ACC112 (cell line): ENCODE measurements at regions not wholly inside any gene's neighbourhood (a gene's known extent, or its start where the extent isn't known, plus 50 kb on each side); places are given as distances from the start of the nearest gene placed in this dataset.

Experiments used
- H2AFZ ChIP-seq: fragments of 200-600 bp; sonication (generic); one replicate; pipeline ENCODE4 v1.6.0; 2017; ENCODE audit warnings: antibody characterized with exemption, low read length; ENCODE audit not compliant: unreplicated experiment
- H3K27ac ChIP-seq: fragments of 200-600 bp; sonication (generic); 2 replicates; pipeline ENCODE4 v1.5.1; 2014; ENCODE audit warnings: low read depth, mild to moderate bottlenecking, antibody characterized with exemption, low read length, moderate library complexity
- H3K27me3 ChIP-seq: fragments of 200-600 bp; sonication (generic); 2 replicates; pipeline ENCODE4 v1.6.1; 2014; ENCODE audit warnings: mild to moderate bottlenecking, antibody characterized with exemption, low read length, moderate library complexity, mixed read lengths; ENCODE audit not compliant: insufficient read depth
- H3K36me3 ChIP-seq: fragments of 200-600 bp; sonication (generic); 2 replicates; pipeline ENCODE4 v1.6.1; 2016; ENCODE audit warnings: mild to moderate bottlenecking, antibody characterized with exemption, low read length, moderate library complexity, mixed read lengths; ENCODE audit not compliant: insufficient read depth
- H3K4me1 ChIP-seq: fragments of 200-600 bp; sonication (generic); one replicate; pipeline ENCODE4 v1.6.1; 2016; ENCODE audit warnings: low read length, mixed read lengths; ENCODE audit not compliant: insufficient read depth, unreplicated experiment, control insufficient read depth
- H3K4me3 ChIP-seq: fragments of 200-600 bp; sonication (generic); 2 replicates; pipeline ENCODE4 v1.5.1; 2014; ENCODE audit warnings: mild to moderate bottlenecking, low read depth, low read length
- H3K79me2 ChIP-seq: fragments of 200-600 bp; sonication (generic); one replicate; pipeline ENCODE4 v1.6.0; 2016; ENCODE audit warnings: low read length; ENCODE audit not compliant: control insufficient read depth, unreplicated experiment, insufficient read depth

DNA sequence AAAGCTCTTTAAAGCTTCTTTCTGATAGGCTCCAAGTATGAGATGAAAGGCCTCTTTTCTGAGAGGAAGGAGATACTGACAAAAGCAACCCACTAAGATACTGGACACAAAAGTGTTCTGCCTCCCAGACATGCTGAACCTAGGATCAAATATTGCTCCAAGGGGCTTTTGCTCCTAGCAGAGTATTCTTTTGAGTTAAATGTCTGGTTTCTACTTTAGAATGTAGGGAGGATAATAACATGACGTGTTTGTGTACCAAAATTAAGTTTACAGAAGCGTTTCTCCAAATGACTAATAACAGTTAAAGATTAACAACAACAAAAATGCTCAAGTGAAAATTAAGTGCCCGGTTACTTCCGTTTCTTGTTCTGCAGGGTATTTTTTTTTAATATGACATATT, 2293.3 kb upstream of the C9orf72 start:
- no peak overlapping the region for H3K27ac ChIP-seq
- no peaks in the 10 kb centered on the region for H3K79me2 ChIP-seq
- no peak overlapping the region for H3K4me3 ChIP-seq
- H2AFZ ChIP-seq: no peak overlapping the region
- no peaks in the 10 kb centered on the region for H3K4me1 ChIP-seq
- H3K36me3 ChIP-seq: no peaks in the 10 kb centered on the region
- no peaks in the 10 kb centered on the region for H3K27me3 ChIP-seq

DNA sequence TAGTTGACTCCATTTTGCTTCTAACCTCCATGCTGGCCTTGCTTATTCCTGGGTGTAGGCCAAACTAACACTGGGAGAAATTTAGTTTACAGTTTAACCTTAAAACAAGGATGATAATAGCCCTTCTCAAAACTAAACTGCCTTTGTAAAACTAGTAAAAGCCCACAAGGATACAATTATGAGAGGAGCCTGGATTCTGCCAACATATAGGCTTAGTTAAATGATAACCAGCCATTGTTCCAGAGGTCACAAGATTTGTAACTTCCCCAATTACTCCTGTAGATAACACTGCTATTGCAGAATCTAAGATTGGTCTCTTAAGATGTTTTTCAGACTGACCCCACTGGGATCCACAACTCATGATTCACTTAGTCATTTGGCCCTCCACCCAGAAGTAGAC, 2300.3 kb upstream of the C9orf72 start:
- Histone ChIP-seq H3K36me3 (no peaks in the 10 kb centered on the region), H3K4me3 (no peak overlapping the region), H2AFZ (no peak overlapping the region), H3K27me3 (no peaks in the 10 kb centered on the region), H3K79me2 (no peaks in the 10 kb centered on the region), H3K4me1 (no peaks in the 10 kb centered on the region), H3K27ac (no peak overlapping the region)

DNA sequence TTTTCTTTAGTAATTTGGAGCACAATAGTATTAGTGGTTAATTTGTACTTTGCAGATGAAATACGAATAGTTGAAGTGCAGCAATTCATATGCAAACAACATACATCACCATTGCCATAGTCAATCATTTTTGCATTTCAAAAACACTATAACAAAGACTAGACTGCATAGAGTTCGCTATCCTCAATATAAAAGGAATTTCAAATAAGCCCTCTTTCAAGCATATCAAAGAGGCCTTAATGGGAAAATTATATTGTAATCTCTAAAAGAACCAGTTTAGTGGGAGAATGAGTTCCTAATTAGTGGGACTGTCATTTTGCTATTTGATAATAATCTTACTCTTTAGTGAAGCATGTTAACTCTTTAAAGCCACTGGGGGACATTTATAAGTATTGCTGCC, 2302.3 kb upstream of the C9orf72 start:
- Histone ChIP-seq H3K4me3 (no peak overlapping the region), H3K27ac (no peak overlapping the region), H2AFZ (no peak overlapping the region), H3K27me3 (no peaks in the 10 kb centered on the region), H3K79me2 (no peaks in the 10 kb centered on the region), H3K4me1 (no peaks in the 10 kb centered on the region), H3K36me3 (no peaks in the 10 kb centered on the region)

DNA sequence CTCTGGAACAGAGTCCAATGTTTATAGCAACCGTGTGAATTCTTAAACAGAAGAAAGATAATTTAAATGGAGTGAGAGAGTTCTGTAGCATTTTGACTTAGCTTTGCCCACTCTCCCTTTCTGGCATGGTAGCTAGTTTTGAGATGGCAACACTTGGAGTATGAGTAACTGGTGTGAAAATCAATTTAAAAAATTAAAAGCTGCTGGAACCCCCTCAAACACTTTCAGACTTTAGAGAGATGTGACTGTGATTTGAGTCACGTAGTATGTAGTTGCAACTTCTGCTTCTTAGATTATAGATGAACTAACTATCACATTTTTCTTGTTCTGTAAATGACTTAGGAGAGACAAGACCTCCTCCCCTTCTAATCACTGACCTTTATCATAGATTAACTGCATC, 2309.5 kb upstream of the C9orf72 start:
- Histone ChIP-seq H3K27me3 (no peaks in the 10 kb centered on the region), H3K4me1 (no peaks in the 10 kb centered on the region), H3K36me3 (no peaks in the 10 kb centered on the region), H3K4me3 (no peak overlapping the region), H2AFZ (no peak overlapping the region), H3K27ac (no peak overlapping the region), H3K79me2 (no peaks in the 10 kb centered on the region)

DNA sequence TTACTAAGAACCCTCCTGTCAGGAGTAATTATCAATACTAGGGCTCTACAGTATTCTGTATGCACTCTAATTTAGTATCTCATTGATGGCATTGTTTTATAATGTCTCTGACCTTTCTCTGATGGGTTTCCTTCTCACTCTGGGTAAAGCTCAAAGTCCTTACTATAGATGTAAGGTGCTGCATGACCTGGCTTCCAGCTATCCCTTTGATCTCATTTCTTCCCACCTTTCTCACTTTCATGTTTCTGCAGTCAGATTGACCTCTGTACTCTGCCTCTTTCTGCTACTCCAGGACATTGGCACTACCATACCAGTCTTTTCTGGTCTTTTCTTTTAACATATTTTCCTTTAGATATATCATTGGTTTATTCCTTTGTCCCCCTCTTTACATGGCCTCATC, 2332.8 kb upstream of the C9orf72 start:
- H3K79me2 ChIP-seq: no peaks in the 10 kb centered on the region
- no peak overlapping the region for H3K27ac ChIP-seq
- H3K4me3 ChIP-seq: no peak overlapping the region
- no peak overlapping the region for H2AFZ ChIP-seq
- no peaks in the 10 kb centered on the region for H3K27me3 ChIP-seq
- H3K4me1 ChIP-seq: no peaks in the 10 kb centered on the region
- H3K36me3 ChIP-seq: no peaks in the 10 kb centered on the region

DNA sequence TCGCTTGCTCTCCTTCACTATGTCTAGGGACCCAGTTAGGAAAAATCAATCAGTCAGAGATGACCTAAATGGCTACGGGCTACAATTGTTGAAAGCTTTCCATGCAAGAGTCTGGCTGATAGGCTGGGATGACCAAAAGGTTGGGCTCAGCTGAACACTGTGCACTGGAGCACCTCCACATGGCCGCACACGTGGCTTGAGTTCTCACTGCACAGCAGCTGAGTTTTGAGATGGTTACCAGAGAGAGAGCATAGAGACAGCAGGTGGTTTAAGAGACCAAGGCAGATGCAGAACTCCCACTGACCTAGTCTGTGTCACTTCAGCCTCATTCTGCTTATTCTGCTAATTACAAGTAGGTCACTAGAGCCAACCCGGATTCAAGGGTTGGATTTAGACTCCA, 2354.8 kb upstream of the C9orf72 start:
- no peaks in the 10 kb centered on the region for H3K4me1 ChIP-seq
- H3K27me3 ChIP-seq: no peaks in the 10 kb centered on the region
- no peaks in the 10 kb centered on the region for H3K36me3 ChIP-seq
- no peaks in the 10 kb centered on the region for H3K79me2 ChIP-seq
- no peak overlapping the region for H2AFZ ChIP-seq
- no peak overlapping the region for H3K27ac ChIP-seq
- H3K4me3 ChIP-seq: no peak overlapping the region

DNA sequence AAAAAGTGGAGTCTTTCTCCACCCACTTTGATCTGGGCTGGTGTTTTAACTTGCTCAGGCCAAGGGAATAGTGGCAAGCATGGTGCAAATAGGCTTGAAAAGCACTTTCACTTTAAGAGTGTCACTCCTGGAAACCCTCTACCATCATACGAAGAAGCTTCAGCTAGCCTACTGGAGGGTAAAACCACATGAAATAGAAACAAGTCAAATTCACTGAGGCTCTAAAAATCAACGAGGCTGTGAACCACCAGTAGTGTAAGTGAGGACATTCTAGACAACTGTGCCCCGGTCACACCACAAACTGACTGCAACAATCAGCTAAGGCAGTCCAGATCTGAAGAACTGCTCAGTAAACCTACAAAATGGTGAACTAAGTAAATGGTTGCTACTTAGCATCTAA, 2366.3 kb upstream of the C9orf72 start:
- no peak overlapping the region for H2AFZ ChIP-seq
- no peaks in the 10 kb centered on the region for H3K4me1 ChIP-seq

DNA sequence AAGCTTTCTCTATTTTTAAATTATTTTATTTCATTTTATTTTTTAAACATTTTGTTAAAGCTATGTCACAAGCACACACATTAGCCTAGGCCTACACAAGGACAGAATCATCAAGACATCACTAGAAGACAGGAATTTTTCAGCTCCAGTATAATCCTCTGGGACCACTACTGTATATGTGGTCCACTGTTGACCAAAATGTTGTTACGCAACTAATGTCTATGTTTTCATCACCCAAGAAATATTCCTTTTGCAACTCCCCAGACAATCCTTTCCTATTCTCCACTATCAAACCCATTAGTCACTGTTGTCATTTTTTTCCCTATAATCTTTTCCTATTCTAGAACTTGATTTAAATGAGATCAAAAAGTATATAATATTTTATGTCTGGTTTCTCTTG, 2371.7 kb upstream of the C9orf72 start:
- no peak overlapping the region for H3K27ac ChIP-seq
- no peak overlapping the region for H3K4me3 ChIP-seq
- H3K27me3 ChIP-seq: no peaks in the 10 kb centered on the region
- no peaks in the 10 kb centered on the region for H3K79me2 ChIP-seq
- H3K4me1 ChIP-seq: no peaks in the 10 kb centered on the region
- H3K36me3 ChIP-seq: no peaks in the 10 kb centered on the region
- no peak overlapping the region for H2AFZ ChIP-seq

More for the DNA sequence above, 2366.3 kb upstream of the C9orf72 start:
- no peak overlapping the region for H3K27ac ChIP-seq
- H3K27me3 ChIP-seq: no peaks in the 10 kb centered on the region
- no peak overlapping the region for H3K4me3 ChIP-seq
- H3K79me2 ChIP-seq: no peaks in the 10 kb centered on the region
- no peaks in the 10 kb centered on the region for H3K36me3 ChIP-seq

DNA sequence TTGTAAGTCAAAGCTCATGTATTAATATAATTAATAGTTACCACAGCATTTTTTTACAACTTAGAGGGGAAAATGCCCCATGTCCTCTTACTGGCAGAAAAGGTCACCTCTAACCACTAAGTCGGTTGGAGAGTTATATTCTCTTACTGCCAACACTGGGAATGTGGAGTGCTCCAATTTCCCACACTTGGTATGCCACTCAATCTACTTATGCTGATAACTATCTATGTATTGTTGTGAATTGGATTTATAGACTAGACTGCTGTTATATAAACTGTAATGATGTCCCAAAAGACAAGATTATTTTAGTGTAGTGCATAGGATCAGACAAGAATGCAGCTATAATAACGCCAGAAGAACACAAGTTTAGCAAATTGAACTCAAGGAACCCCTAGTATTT, 2385.2 kb upstream of the C9orf72 start:
- no peak overlapping the region for H3K4me3 ChIP-seq
- H3K36me3 ChIP-seq: no peaks in the 10 kb centered on the region
- H2AFZ ChIP-seq: no peak overlapping the region
- no peaks in the 10 kb centered on the region for H3K79me2 ChIP-seq
- no peaks in the 10 kb centered on the region for H3K4me1 ChIP-seq
- H3K27ac ChIP-seq: no peak overlapping the region
- no peaks in the 10 kb centered on the region for H3K27me3 ChIP-seq

DNA sequence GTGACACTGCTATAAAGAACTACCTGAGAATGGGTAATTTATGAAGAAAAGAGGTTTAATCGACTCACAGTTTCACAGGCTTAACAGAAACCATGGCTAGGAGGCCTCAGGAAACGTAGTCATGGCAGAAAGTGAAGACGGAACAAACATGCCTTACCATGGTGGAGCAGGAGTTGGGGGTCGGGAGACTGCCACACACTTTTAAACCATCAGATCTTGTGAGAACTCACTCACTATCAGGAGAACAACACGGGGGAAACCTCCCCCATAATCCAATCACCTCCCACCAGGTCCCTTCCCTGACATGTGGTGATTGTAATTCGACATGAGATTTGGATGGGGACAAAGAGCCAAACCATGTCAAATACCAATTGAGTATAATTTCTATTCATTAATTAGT, 2392.6 kb upstream of the C9orf72 start:
- H3K27ac ChIP-seq: no peak overlapping the region
- H3K4me3 ChIP-seq: no peak overlapping the region
- no peaks in the 10 kb centered on the region for H3K27me3 ChIP-seq
- no peaks in the 10 kb centered on the region for H3K4me1 ChIP-seq
- H3K36me3 ChIP-seq: no peaks in the 10 kb centered on the region
- H3K79me2 ChIP-seq: no peaks in the 10 kb centered on the region
- H2AFZ ChIP-seq: no peak overlapping the region

DNA sequence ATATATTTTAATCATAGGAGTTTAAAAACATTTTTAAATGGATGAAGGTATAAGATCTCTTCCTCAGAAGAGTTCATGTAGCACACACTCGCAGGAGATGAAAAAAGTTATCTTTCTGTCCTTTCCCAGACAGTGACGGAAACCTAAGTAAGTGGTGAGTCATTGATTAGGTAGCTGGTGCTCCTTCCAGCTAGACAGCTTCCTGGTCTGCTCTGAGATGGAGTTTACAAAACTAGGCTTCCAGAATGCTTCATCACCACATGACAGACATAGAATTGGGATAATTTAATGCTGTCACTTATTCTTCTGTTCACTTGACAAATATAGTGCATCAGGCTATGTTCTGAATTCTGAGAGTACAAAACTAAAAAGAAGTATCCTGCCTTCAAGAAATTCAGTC, 2393.0 kb upstream of the C9orf72 start:
- Histone ChIP-seq H3K27ac (no peak overlapping the region), H3K4me3 (no peak overlapping the region), H3K27me3 (no peaks in the 10 kb centered on the region), H3K79me2 (no peaks in the 10 kb centered on the region), H3K36me3 (no peaks in the 10 kb centered on the region), H2AFZ (no peak overlapping the region), H3K4me1 (no peaks in the 10 kb centered on the region)

DNA sequence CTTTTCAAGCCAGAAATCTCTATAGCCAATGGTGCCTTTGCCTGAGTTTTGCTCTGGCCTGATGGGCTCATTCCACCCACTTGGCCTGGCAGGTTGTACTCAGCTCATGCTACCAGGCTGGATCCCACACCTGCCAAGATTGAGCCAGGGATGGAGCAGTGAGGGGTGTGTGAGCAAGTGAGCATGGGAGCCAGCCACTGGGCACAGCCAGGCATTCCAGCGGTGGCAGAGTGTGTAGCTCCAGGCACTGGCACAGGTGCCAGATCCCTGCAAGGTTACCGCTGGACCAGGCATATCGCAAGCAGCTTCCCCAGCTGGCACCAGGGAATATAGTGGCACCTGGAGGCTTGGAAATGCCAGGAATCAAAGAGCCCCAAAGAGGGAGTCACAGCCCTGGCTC, 2395.6 kb upstream of the C9orf72 start:
- Histone ChIP-seq H3K27ac (no peak overlapping the region), H3K4me1 (no peaks in the 10 kb centered on the region), H3K79me2 (no peaks in the 10 kb centered on the region), H2AFZ (no peak overlapping the region), H3K36me3 (no peaks in the 10 kb centered on the region), H3K27me3 (no peaks in the 10 kb centered on the region), H3K4me3 (no peak overlapping the region)
